22Rv1 (cell line): ENCODE measurements at regions not wholly inside any gene's neighbourhood (a gene's known extent, or its start where the extent isn't known, plus 50 kb on each side); places are given as distances from the start of the nearest gene placed in this dataset.

Experiments used
- H3K27ac ChIP-seq: fragments of 450-650 bp; 2 replicates; pipeline ENCODE4 v1.5.1; 2017
- CTCF ChIP-seq: fragments of 450-650 bp; IDR thresholded peaks from 2 replicates; pipeline ENCODE4 v1.5.1; 2017; ENCODE audit warnings: mild to moderate bottlenecking
- ZFX ChIP-seq: fragments of 450-650 bp; IDR thresholded peaks from 2 replicates; pipeline ENCODE4 v1.6.1; 2017; ENCODE audit warnings: antibody characterized with exemption, borderline replicate concordance

- H3K27ac ChIP-seq: no peak overlapping the region
- TF ChIP-seq ZFX (no peak), CTCF (no peak)
Measured at GRCh38 chr10:44757551-44758205, 153.5 kb upstream of the TMEM72 start.

- TF ChIP-seq ZFX (no peak), CTCF (no peak)
- H3K27ac ChIP-seq: no peak overlapping the region
Measured at GRCh38 chr10:44759122-44759521, 152.0 kb upstream of the TMEM72 start.

- no peak overlapping the region for H3K27ac ChIP-seq
- TF ChIP-seq ZFX (no peak), CTCF (no peak)
Measured at GRCh38 chr10:44760513-44760912, 150.6 kb upstream of the TMEM72 start.

- H3K27ac ChIP-seq: no peak overlapping the region
- no peak for TF ChIP-seq ZFX
- TF ChIP-seq CTCF: no peak
Measured at GRCh38 chr10:44761076-44761475, 150.1 kb upstream of the TMEM72 start.

DNA sequence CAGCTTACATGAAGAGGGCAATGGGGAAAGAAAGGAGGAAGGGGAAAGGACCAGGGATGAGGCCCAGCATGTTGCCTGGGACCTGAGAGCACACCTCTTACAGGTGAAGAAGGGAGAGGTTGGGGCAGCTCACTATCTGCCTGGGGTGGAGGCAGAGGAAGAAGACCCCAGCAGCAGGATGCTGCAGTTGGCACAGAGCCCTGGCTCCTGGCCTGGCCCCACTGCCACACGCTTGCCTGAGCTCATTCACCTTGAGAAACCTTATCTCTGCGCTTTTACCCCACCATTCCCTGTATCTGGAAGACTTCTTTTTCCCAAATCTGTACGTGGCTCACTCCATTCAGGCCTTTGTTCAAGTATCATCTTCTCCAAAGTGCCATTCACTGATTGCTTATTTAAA, 147.8 kb upstream of the TMEM72 start:
- no peak for TF ChIP-seq CTCF
- TF ChIP-seq ZFX: no peak
- H3K27ac ChIP-seq: no peak overlapping the region

DNA sequence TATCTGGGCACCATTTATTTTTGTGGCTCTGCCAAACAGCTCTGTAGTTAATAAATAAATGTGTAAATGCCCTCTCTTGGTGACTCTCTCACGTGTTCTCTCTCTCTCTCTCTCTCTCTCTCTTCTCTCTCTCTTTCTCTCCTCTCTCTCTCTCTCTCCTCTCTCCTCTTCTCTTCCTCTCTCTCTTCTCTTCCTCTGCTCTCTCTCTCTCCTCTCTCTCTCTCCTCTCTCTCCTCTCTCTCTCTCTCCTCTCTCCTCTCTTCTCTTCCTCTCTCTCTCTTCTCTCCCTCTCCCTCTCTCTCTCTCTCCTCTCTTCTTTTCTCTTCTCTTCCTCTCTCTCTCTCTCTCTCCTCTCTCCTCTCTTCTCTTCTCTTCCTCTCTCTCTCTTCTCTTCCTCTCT, 145.8 kb upstream of the TMEM72 start:
- TF ChIP-seq CTCF (no peak), ZFX (no peak)
- no peak overlapping the region for H3K27ac ChIP-seq

DNA sequence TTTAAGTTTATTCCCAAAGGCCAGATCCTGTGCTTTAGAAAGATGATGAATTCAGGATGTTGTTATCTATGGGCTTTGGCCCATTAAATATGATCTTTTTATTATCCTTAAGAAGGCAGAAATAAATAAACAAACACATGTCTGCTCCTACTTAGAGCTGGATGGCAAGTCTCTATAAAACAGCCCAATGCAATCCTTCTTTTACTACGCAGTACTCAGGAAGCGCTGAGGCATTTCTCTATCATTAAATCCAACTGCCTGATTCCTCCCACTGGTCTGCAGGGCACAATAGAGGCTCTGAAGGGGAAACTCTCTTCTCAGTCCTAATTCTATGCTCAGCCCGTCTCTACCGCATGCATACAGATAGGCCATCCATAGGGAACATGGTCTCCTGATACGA, 144.5 kb upstream of the TMEM72 start:
- H3K27ac ChIP-seq: no peak overlapping the region
- TF ChIP-seq CTCF (no peak), ZFX (no peak)
